ENCODE measurements at regions not wholly inside any gene's neighbourhood (a gene's known extent, or its start where the extent isn't known, plus 50 kb on each side); places are given as distances from the start of the nearest gene placed in this dataset.
"Not testable (repeated sequence)": the region's sequence is repeated elsewhere in the genome, so short reads cannot be mapped to it uniquely, and the experiment has no call there.

- H3K4me1 ChIP-seq; DNase-seq (ENCODE audit: extremely low spot score); H3K36me3 ChIP-seq; H3K4me3 ChIP-seq; intact Hi-C loops (cut with DNase I); H3K27ac ChIP-seq (replicated peaks in 1 of 4); H3K9me3 ChIP-seq; H3K27me3 ChIP-seq: not testable (repeated sequence)
- WGBS = 97% methylated on average over 8 of the region's 53 CpGs
Measured at GRCh38 chr1:176396604-176397395, 66.2 kb upstream of the PAPPA2 start.

GRCh38 chr1:176391621-176392020 lies 71.4 kb upstream of the PAPPA2 start:
- no CpG with 5 or more reads among the region's 2 CpGs for WGBS
- H3K36me3 ChIP-seq = no peaks in the 10 kb centered on the region
- H3K4me3 ChIP-seq = no peak overlapping the region
- TF ChIP-seq CTCF (IDR thresholded peaks at IDR 0.05) = no peak
- no peak for TF ChIP-seq POLR2AphosphoS5 (IDR thresholded peaks at IDR 0.05)
- TF ChIP-seq POLR2A (IDR thresholded peaks at IDR 0.05; ENCODE audit: low read depth) = no peak
- TF ChIP-seq EP300 (IDR thresholded peaks at IDR 0.05) = no peak
- H3K27me3 ChIP-seq = no peaks in the 10 kb centered on the region
- no peaks in the 10 kb centered on the region for H3K9me3 ChIP-seq
- H3K27ac ChIP-seq (replicated peaks in 1 of 4) = no peak overlapping the region
- intact Hi-C loops (cut with DNase I) = no loop called here
- H3K4me1 ChIP-seq = no peaks in the 10 kb centered on the region
- no peak for DNase-seq (ENCODE audit: extremely low spot score)

GRCh38 chr1:176384841-176385240 lies 78.1 kb upstream of the PAPPA2 start:
- TF ChIP-seq CTCF (IDR thresholded peaks at IDR 0.05) = no peak
- TF ChIP-seq EP300 (IDR thresholded peaks at IDR 0.05) = no peak
- no peak for TF ChIP-seq POLR2A (IDR thresholded peaks at IDR 0.05; ENCODE audit: low read depth)
- no peak for TF ChIP-seq POLR2AphosphoS5 (IDR thresholded peaks at IDR 0.05)
- DNase-seq (ENCODE audit: extremely low spot score) = no peak
- intact Hi-C loops (cut with DNase I) = no loop called here
- H3K27ac ChIP-seq (replicated peaks in 1 of 4) = no peak overlapping the region
- no peak overlapping the region for H3K4me3 ChIP-seq
- no peaks in the 10 kb centered on the region for H3K36me3 ChIP-seq
- no peaks in the 10 kb centered on the region for H3K27me3 ChIP-seq
- H3K9me3 ChIP-seq = no peaks in the 10 kb centered on the region
- no peaks in the 10 kb centered on the region for H3K4me1 ChIP-seq

- Histone ChIP-seq H3K36me3 (no peaks in the 10 kb centered on the region), H3K27ac (replicated peaks in 1 of 4) (no peak overlapping the region), H3K27me3 (no peaks in the 10 kb centered on the region), H3K9me3 (no peaks in the 10 kb centered on the region), H3K4me3 (no peak overlapping the region), H3K4me1 (no peaks in the 10 kb centered on the region)
- intact Hi-C loops (cut with DNase I) = no loop called here
- TF ChIP-seq CTCF (IDR thresholded peaks at IDR 0.05) (no peak), EP300 (IDR thresholded peaks at IDR 0.05) (no peak), POLR2A (IDR thresholded peaks at IDR 0.05; ENCODE audit: low read depth) (no peak), POLR2AphosphoS5 (IDR thresholded peaks at IDR 0.05) (no peak)
- 63% methylated on average over 1 of the region's 1 CpG for WGBS
- no peak for DNase-seq (ENCODE audit: extremely low spot score)
Measured at GRCh38 chr1:176382163-176382562, 80.8 kb upstream of the PAPPA2 start.

- H3K36me3 ChIP-seq = no peaks in the 10 kb centered on the region
- no peaks in the 10 kb centered on the region for H3K9me3 ChIP-seq
- no peaks in the 10 kb centered on the region for H3K4me1 ChIP-seq
- intact Hi-C loops (cut with DNase I) = loop anchor here (5.0 to 10.0 kb wide), 2 partner anchors 315 to 468 kb away; no protein-coding TSS in a partner anchor
- TF ChIP-seq CTCF (IDR thresholded peaks at IDR 0.05) = no peak
- no peak for TF ChIP-seq POLR2AphosphoS5 (IDR thresholded peaks at IDR 0.05)
- TF ChIP-seq POLR2A (IDR thresholded peaks at IDR 0.05; ENCODE audit: low read depth) = no peak
- no peak for TF ChIP-seq EP300 (IDR thresholded peaks at IDR 0.05)
- H3K27me3 ChIP-seq = no peaks in the 10 kb centered on the region
- no peak overlapping the region for H3K4me3 ChIP-seq
- 91% methylated on average over 5 of the region's 5 CpGs for WGBS
- no peak for DNase-seq (ENCODE audit: extremely low spot score)
- no peak overlapping the region for H3K27ac ChIP-seq (replicated peaks in 1 of 4)
Measured at GRCh38 chr1:176379626-176380339, 83.2 kb upstream of the PAPPA2 start.
